Stimulated activated effector memory CD8-positive, alpha-beta T cell treated with anti-CD3 and anti-CD28 coated beads, Interleukin-12 subunit alpha, Interleukin-12 subunit beta, amount 100 ng/mL, for 72 hours (primary cell): ENCODE measurements at regions not wholly inside any gene's neighbourhood (a gene's known extent, or its start where the extent isn't known, plus 50 kb on each side); places are given as distances from the start of the nearest gene placed in this dataset.
"Not testable (repeated sequence)": the region's sequence is repeated elsewhere in the genome, so short reads cannot be mapped to it uniquely, and the experiment has no call there.

ENCODE experiments used
- ATAC-seq: fragments of 150-1000 bp; cut with Tn5 transposase; 2 replicates; pipeline ENCODE4 v1.10.0; 2021
- DNase-seq, 2 donors: peaks; one replicate each; pipeline ENCODE4 v3.0.0; 2021 to 2022; ENCODE audit warnings: low spot score in 2 of 2
- H3K27ac Mint-ChIP-seq: one replicate; pipeline ENCODE4 v1.8.0; 2022; ENCODE audit warnings: mild to moderate bottlenecking, mixed read lengths
- H3K36me3 Mint-ChIP-seq: one replicate; pipeline ENCODE4 v1.8.0; 2022; ENCODE audit warnings: mild to moderate bottlenecking, mixed read lengths
- H3K4me1 Mint-ChIP-seq: one replicate; pipeline ENCODE4 v1.8.0; 2022; ENCODE audit warnings: mixed read lengths
- H3K4me3 Mint-ChIP-seq: one replicate; pipeline ENCODE4 v1.8.0; 2022; ENCODE audit warnings: mild to moderate bottlenecking, mixed read lengths
- H3K9me3 Mint-ChIP-seq: one replicate; pipeline ENCODE4 v1.8.0; 2022; ENCODE audit warnings: mixed read lengths

GRCh38 chr3:94345101-94345500, 282.2 kb downstream of the NSUN3 start:
- no peak overlapping the region for H3K4me3 Mint-ChIP-seq
- ATAC-seq (no peak), DNase-seq (no peak)
- no peaks in the 10 kb centered on the region for H3K4me1 Mint-ChIP-seq
- H3K9me3 Mint-ChIP-seq = peaks cover 23% of the 10 kb centered on the region
- H3K27ac Mint-ChIP-seq = no peak overlapping the region
- H3K36me3 Mint-ChIP-seq = no peaks in the 10 kb centered on the region

DNA sequence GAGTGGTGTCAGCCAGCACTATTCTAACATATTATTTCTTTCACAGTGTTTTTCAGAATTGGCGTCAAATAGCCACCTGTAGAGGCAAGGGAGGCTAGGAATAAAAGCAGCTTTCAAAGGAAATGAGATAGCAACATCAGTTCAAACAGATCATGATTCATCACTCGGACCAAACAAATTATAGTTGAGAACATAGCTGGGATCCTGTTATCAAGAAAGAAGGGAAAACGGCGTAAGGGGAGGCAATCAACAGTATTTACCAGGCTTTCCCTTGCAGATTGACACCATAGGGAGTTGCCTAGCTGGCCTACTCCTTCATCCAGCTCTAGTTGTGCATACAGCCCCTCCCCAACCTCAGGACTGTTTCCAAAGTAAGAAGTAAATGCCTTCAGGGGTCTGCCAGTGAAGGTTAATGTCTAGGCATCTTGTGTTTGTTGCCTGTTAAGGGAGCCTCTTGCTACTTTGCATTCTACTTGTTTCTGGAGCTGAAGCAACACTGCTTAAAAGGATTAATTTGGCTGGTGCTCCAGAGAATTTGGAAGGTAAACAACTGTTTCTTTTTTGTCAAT, 286.5 kb downstream of the NSUN3 start:
- Mint-ChIP-seq H3K9me3 (peaks cover 24% of the 10 kb centered on the region), H3K4me1 (no peaks in the 10 kb centered on the region), H3K36me3 (no peaks in the 10 kb centered on the region), H3K27ac (no peak overlapping the region), H3K4me3 (no peak overlapping the region)
- DNase-seq = no peak
- no peak for ATAC-seq

DNA sequence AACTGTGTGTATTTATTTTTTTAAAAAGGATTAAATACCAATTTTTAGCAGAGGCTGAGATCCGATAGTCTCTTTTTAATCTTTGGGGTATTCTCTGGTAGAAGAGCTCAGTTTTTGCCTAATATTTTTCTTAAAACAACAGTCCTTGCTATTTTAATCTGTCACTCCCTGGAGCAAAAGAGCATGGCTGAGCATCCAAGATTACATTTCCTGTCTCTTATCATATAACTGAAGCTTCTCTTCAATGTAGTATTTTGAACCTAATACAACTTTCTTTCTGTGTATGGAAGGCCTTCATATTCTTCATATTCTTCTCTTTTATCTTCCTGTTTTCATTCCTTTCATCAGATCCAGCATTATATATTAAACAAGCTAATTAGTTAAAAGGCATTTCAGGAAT, 293.7 kb downstream of the NSUN3 start:
- no peaks in the 10 kb centered on the region for H3K36me3 Mint-ChIP-seq
- peaks cover 4% of the 10 kb centered on the region for H3K9me3 Mint-ChIP-seq
- no peaks in the 10 kb centered on the region for H3K4me1 Mint-ChIP-seq
- no peak overlapping the region for H3K4me3 Mint-ChIP-seq
- DNase-seq (no peak), ATAC-seq (no peak)
- H3K27ac Mint-ChIP-seq = no peak overlapping the region

- Mint-ChIP-seq H3K36me3 (no peaks in the 10 kb centered on the region), H3K4me1 (no peaks in the 10 kb centered on the region), H3K4me3 (no peak overlapping the region), H3K9me3 (no peaks in the 10 kb centered on the region), H3K27ac (no peak overlapping the region)
- DNase-seq = no peak
- ATAC-seq = no peak
These were observed 297.1 kb downstream of the NSUN3 start for GRCh38 chr3:94359996-94360395.

- DNase-seq (no peak), ATAC-seq (no peak)
- Mint-ChIP-seq H3K27ac (no peak overlapping the region), H3K36me3 (no peaks in the 10 kb centered on the region), H3K4me3 (no peak overlapping the region), H3K4me1 (no peaks in the 10 kb centered on the region), H3K9me3 (no peaks in the 10 kb centered on the region)
These were observed 298.1 kb downstream of the NSUN3 start for GRCh38 chr3:94360987-94361386.

DNA sequence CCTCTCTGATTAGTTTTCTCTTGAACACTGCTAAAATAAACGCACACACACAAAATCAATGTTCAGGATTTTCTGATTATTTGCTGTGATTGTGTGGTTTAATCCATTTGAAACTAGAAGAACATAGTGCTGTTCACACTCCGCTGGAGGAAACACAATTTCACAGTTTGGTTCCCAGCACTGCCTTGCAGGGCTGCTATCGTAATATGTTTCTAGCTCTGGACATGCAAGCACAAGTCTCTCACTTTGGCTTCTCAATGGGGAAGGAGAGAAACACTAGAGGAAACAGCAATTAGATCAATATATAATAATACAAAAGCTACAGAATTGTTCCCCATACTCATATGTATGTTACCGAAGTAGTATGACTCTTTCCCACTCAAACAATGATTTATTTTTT, 299.5 kb downstream of the NSUN3 start:
- Mint-ChIP-seq H3K36me3 (no peaks in the 10 kb centered on the region), H3K4me1 (no peaks in the 10 kb centered on the region), H3K9me3 (peaks cover 4% of the 10 kb centered on the region), H3K4me3 (no peak overlapping the region), H3K27ac (no peak overlapping the region)
- ATAC-seq = no peak
- no peak for DNase-seq

- Mint-ChIP-seq H3K36me3 (no peaks in the 10 kb centered on the region), H3K4me1 (no peaks in the 10 kb centered on the region), H3K27ac (no peak overlapping the region), H3K9me3 (peaks cover 12% of the 10 kb centered on the region), H3K4me3 (no peak overlapping the region)
- ATAC-seq (no peak), DNase-seq (no peak)
These were observed 302.1 kb downstream of the NSUN3 start for GRCh38 chr3:94365006-94365405.

GRCh38 chr3:94372026-94372425, 309.2 kb downstream of the NSUN3 start:
- H3K36me3 Mint-ChIP-seq = no peaks in the 10 kb centered on the region
- H3K4me3 Mint-ChIP-seq = no peak overlapping the region
- H3K27ac Mint-ChIP-seq = no peak overlapping the region
- DNase-seq (no peak), ATAC-seq (no peak)
- H3K9me3 Mint-ChIP-seq = peaks cover 20% of the 10 kb centered on the region
- no peaks in the 10 kb centered on the region for H3K4me1 Mint-ChIP-seq

- peaks cover 15% of the 10 kb centered on the region for H3K9me3 Mint-ChIP-seq
- H3K27ac Mint-ChIP-seq = no peak overlapping the region
- no peak for ATAC-seq
- no peak overlapping the region for H3K4me3 Mint-ChIP-seq
- H3K36me3 Mint-ChIP-seq = no peaks in the 10 kb centered on the region
- no peak for DNase-seq
- H3K4me1 Mint-ChIP-seq = no peaks in the 10 kb centered on the region
These were observed 310.6 kb downstream of the NSUN3 start for GRCh38 chr3:94373456-94373855.

GRCh38 chr3:94374439-94375161, 311.7 kb downstream of the NSUN3 start:
- Mint-ChIP-seq H3K9me3 (peaks cover 8% of the 10 kb centered on the region), H3K4me1 (no peaks in the 10 kb centered on the region), H3K4me3 (no peak overlapping the region), H3K27ac (no peak overlapping the region), H3K36me3 (no peaks in the 10 kb centered on the region)
- no peak for DNase-seq
- no peak for ATAC-seq

- ATAC-seq, H3K36me3 Mint-ChIP-seq, H3K4me1 Mint-ChIP-seq, H3K4me3 Mint-ChIP-seq, DNase-seq, H3K27ac Mint-ChIP-seq, H3K9me3 Mint-ChIP-seq: not testable (repeated sequence)
These were observed 314.3 kb downstream of the NSUN3 start for GRCh38 chr3:94377123-94377696.

DNA sequence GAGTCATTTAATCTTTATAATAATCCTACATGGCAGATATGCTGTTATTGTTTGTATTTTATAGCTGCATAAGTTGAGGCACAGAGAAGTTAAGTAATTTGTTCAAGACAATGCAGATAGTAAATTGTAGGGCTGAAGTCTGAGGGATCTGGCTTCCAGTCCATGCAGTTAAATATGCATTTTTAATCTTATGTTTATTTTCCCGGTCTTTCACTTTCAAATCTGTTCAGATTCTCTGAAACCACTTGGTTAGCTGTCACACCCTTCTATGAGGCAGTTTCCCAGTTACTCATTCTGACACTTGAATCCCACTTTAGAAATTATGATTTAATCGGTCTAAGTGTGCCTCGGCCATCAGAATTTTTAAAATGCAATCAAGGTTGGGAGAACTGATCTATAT, 315.0 kb downstream of the NSUN3 start:
- H3K4me3 Mint-ChIP-seq, ATAC-seq, H3K27ac Mint-ChIP-seq, DNase-seq, H3K36me3 Mint-ChIP-seq, H3K4me1 Mint-ChIP-seq, H3K9me3 Mint-ChIP-seq: not testable (repeated sequence)

DNA sequence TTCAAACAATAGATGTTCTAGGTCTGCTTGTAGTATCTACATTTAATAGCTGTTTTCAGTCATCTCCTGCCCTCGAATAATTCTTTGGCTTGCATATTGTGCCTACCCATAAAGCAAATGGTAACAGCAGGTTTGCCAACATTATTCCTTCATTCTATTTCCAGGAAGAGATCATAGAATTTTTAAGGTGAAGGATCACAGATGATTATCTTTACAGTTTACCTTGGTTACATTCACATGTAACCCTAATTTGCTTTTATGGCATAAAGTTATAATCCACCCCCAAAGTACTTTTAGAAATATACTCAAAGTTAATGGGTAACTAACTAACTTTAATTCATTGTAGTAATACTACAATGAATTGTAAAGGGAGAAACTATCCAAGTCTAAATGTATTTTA, 315.5 kb downstream of the NSUN3 start:
- ATAC-seq = no peak
- DNase-seq = no peak
- Mint-ChIP-seq H3K9me3 (peaks cover 8% of the 10 kb centered on the region), H3K27ac (no peak overlapping the region), H3K4me3 (no peak overlapping the region), H3K4me1 (no peaks in the 10 kb centered on the region), H3K36me3 (no peaks in the 10 kb centered on the region)

GRCh38 chr3:94379264-94379663, 316.4 kb downstream of the NSUN3 start:
- peaks cover 12% of the 10 kb centered on the region for H3K9me3 Mint-ChIP-seq
- H3K27ac Mint-ChIP-seq = no peak overlapping the region
- DNase-seq = no peak
- no peak for ATAC-seq
- H3K4me3 Mint-ChIP-seq = no peak overlapping the region
- H3K4me1 Mint-ChIP-seq = no peaks in the 10 kb centered on the region
- H3K36me3 Mint-ChIP-seq = no peaks in the 10 kb centered on the region

- no peaks in the 10 kb centered on the region for H3K36me3 Mint-ChIP-seq
- H3K4me3 Mint-ChIP-seq = no peak overlapping the region
- ATAC-seq = no peak
- H3K9me3 Mint-ChIP-seq = peaks cover 4% of the 10 kb centered on the region
- H3K4me1 Mint-ChIP-seq = no peaks in the 10 kb centered on the region
- no peak overlapping the region for H3K27ac Mint-ChIP-seq
- DNase-seq = no peak
These were observed 332.0 kb downstream of the NSUN3 start for GRCh38 chr3:94394885-94395284.

DNA sequence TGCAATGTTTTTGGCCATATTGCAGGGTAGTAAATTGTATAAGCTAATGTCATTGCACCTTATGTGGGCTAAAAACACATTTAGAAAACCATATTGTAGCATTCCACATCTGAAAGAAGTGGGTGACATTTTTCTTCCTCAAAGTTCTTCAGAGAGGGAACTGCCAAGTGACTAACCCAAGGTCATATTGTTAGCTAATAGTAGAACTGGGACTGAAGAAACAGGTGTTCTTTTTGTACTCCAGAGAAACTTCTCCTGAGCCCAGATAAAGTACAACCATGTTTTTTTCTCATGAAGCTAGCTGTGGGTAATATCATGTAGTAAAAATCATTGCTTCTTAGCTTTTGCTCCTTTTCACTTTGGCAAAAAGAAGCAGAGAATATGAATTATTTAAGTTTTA, 333.0 kb downstream of the NSUN3 start:
- no peak overlapping the region for H3K4me3 Mint-ChIP-seq
- H3K4me1 Mint-ChIP-seq = no peaks in the 10 kb centered on the region
- DNase-seq = no peak
- ATAC-seq = no peak
- H3K9me3 Mint-ChIP-seq = peaks cover 5% of the 10 kb centered on the region
- H3K36me3 Mint-ChIP-seq = no peaks in the 10 kb centered on the region
- no peak overlapping the region for H3K27ac Mint-ChIP-seq
